Pancreas (tissue), 10 donors: ENCODE measurements at regions not wholly inside any gene's neighbourhood (a gene's known extent, or its start where the extent isn't known, plus 50 kb on each side); places are given as distances from the start of the nearest gene placed in this dataset.

Source experiments
- ATAC-seq, 4 donors: fragments of 200-7000 bp; cut with Tn5 transposase; one replicate each; pipeline versions ENCODE4 v1.8.0 to v1.9.1; 2020; ENCODE audit warnings: mild to moderate bottlenecking in 4 of 4, moderate library complexity in 4 of 4
- DNase-seq, 6 donors: peaks; one replicate each; pipeline ENCODE4 v3.0.0-alpha.2; 2020
- FAIRE-seq: peaks from 2 replicates; lab custom pipeline; 2012; peaks lifted over from hg19 to GRCh38; lab: Jason Lieb, UNC
- H3K27ac ChIP-seq, 4 donors: fragments of 200-600 bp; sonication (generic); 1 replicate in 3 of 4; 2 replicates in 1 of 4; pipeline versions ENCODE4 v1.5.0 to v1.8.0; 2020
- H3K27me3 ChIP-seq, 4 donors: fragments of 200-600 bp; one replicate each; pipeline ENCODE4 v1.8.0; 2021
- H3K36me3 ChIP-seq, 3 donors: fragments of 200-600 bp; sonication (generic) in 1 of 3; one replicate each; pipeline versions ENCODE4 v1.5.0 to v1.8.0; 2020 to 2021
- H3K4me1 ChIP-seq, 3 donors: fragments of 200-600 bp; one replicate each; pipeline ENCODE4 v1.8.0; 2021
- H3K4me3 ChIP-seq, 4 donors: fragments of 200-600 bp; sonication (generic) in 2 of 4; one replicate each; pipeline versions ENCODE4 v1.5.0 to v1.8.0; 2020 to 2021
- H3K9me3 ChIP-seq, 4 donors: fragments of 200-600 bp; one replicate each; pipeline ENCODE4 v1.8.0; 2021
- CTCF ChIP-seq, 4 donors: fragments of 200-600 bp; sonication (generic) in 3 of 4; IDR thresholded peaks; one replicate each; pipeline versions ENCODE4 v1.5.0 to v1.8.0; 2021; ENCODE audit warnings: antibody characterized with exemption in 4 of 4
- WGBS, 2 donors: extraction: QIAGEN DNeasy Blood & Tissue Kit; methylation state at CpG; one replicate each; pipeline ENCODE4 v1.1.7; 2013; 5-methylcytosine and 5-hydroxymethylcytosine counted together
- intact Hi-C, 3 donors: fragments of 100-400 bp; cut with DNase I; formaldehyde crosslinking; loops; one replicate each; pipeline versions ENCODE4 v1.11.1 to v1.14.2; 2022
- donor health status: healthy with polysubstance abuse.
- donor health status: DM: no; HTN: no; CAD: no; lungs with moderate emphysema.
- donor health status: DM: no; HTN: no; CAD: no.
- donor health status: control.
- donor health status: control.
- donor health status: Bipolar disorder and iron deficiency.
- donor health status: DM: yes; HTN: yes; CAD: no.
- donor health status: DM: no; HTN: no; CAD: no.
- donor health status: DM: no; HTN: no; CAD: no.
- donor health status: DM: yes; HTN: yes; CAD: no.

GRCh38 chr11:92558323-92558722 lies 333.7 kb downstream of the FAT3 start:
- Histone ChIP-seq H3K9me3 (no peaks in the 10 kb centered on the region), H3K27me3 (no peaks in the 10 kb centered on the region), H3K4me3 (no peak overlapping the region), H3K4me1 (no peaks in the 10 kb centered on the region), H3K36me3 (no peaks in the 10 kb centered on the region), H3K27ac (no peak overlapping the region)
- FAIRE-seq (no peak), ATAC-seq (no peak), DNase-seq (no peak)
- TF ChIP-seq CTCF (IDR thresholded peaks at IDR 0.05) = no peak
- intact Hi-C loops = no loop called here
- WGBS, 2 donors = 10 to 17% methylated on average over 3 of the region's 3 CpGs

- ATAC-seq = no peak
- Histone ChIP-seq H3K27ac (no peak overlapping the region), H3K27me3 (no peaks in the 10 kb centered on the region), H3K4me1 (no peaks in the 10 kb centered on the region), H3K9me3 (no peaks in the 10 kb centered on the region), H3K4me3 (no peak overlapping the region), H3K36me3 (no peaks in the 10 kb centered on the region)
- FAIRE-seq = no peak
- TF ChIP-seq CTCF (IDR thresholded peaks at IDR 0.05) = no peak
- 91 to 94% methylated on average over 1 of the region's 1 CpG for WGBS, 2 donors
- no peak for DNase-seq
- intact Hi-C loops = no loop called here
These were observed 345.1 kb downstream of the FAT3 start for GRCh38 chr11:92569726-92570125.

- DNase-seq (no peak), ATAC-seq (no peak), FAIRE-seq (no peak)
- no peaks in the 10 kb centered on the region for H3K36me3 ChIP-seq
- H3K4me1 ChIP-seq = peaks cover 3 to 9% (median 8%) of the 10 kb centered on the region in 3 donors
- intact Hi-C loops = no loop called here
- H3K9me3 ChIP-seq = no peaks in the 10 kb centered on the region
- H3K27me3 ChIP-seq = no peaks in the 10 kb centered on the region
- TF ChIP-seq CTCF (IDR thresholded peaks at IDR 0.05) = no peak
- H3K4me3 ChIP-seq = no peak overlapping the region
- WGBS, 2 donors = 87 to 97% methylated on average over 1 of the region's 1 CpG
- no peak overlapping the region for H3K27ac ChIP-seq
These were observed 347.9 kb downstream of the FAT3 start for GRCh38 chr11:92572559-92572958.

- no peak for TF ChIP-seq CTCF (IDR thresholded peaks at IDR 0.05)
- intact Hi-C loops = no loop called here
- 7 to 12% methylated on average over 3 of the region's 3 CpGs for WGBS, 2 donors
- no peak for DNase-seq
- no peak for FAIRE-seq
- Histone ChIP-seq H3K9me3 (no peaks in the 10 kb centered on the region), H3K36me3 (no peaks in the 10 kb centered on the region), H3K4me3 (no peak overlapping the region), H3K27me3 (no peaks in the 10 kb centered on the region), H3K27ac (no peak overlapping the region), H3K4me1 (peaks cover 3 to 9% (median 8%) of the 10 kb centered on the region in 3 donors)
- peak; percentile 25 to 81 (median 56) for ATAC-seq
These were observed 351.7 kb downstream of the FAT3 start for GRCh38 chr11:92576315-92576714.

- no peaks in the 10 kb centered on the region for H3K27me3 ChIP-seq
- no peak overlapping the region for H3K27ac ChIP-seq
- no peak overlapping the region for H3K4me3 ChIP-seq
- intact Hi-C loops = no loop called here
- no peak for DNase-seq
- H3K4me1 ChIP-seq = peaks cover under 1 to 9% (median 8%) of the 10 kb centered on the region in 3 donors
- WGBS, 2 donors = 48 to 71% methylated on average over 1 of the region's 1 CpG
- no peak for TF ChIP-seq CTCF (IDR thresholded peaks at IDR 0.05)
- no peak for FAIRE-seq
- ATAC-seq = no peak
- no peaks in the 10 kb centered on the region for H3K9me3 ChIP-seq
- no peaks in the 10 kb centered on the region for H3K36me3 ChIP-seq
These were observed 356.3 kb downstream of the FAT3 start for GRCh38 chr11:92580908-92581307.
